ENCODE measurements at regions not wholly inside any gene's neighbourhood (a gene's known extent, or its start where the extent isn't known, plus 50 kb on each side); places are given as distances from the start of the nearest gene placed in this dataset.

GRCh38 chr6:84357631-84358030 lies 130.2 kb upstream of the CEP162 start:
- Histone ChIP-seq H3K27me3 (ENCODE audit: control insufficient read depth, low read length) (no peaks in the 10 kb centered on the region), H3K9me2 (replicated peaks; ENCODE audit: control insufficient read depth, low read length) (no peaks in the 10 kb centered on the region), H3K36me3 (ENCODE audit: control insufficient read depth, low read length) (no peaks in the 10 kb centered on the region), H3K79me2 (ENCODE audit: control insufficient read depth, low read length) (no peaks in the 10 kb centered on the region), H3K4me2 (ENCODE audit: low read length) (no peak overlapping the region), H3F3A (ENCODE audit: control insufficient read depth, insufficient read depth) (no peaks in the 10 kb centered on the region), H3K4me3 (ENCODE audit: low read length) (no peak overlapping the region), H3K9me3 (ENCODE audit: control insufficient read depth, insufficient read depth, low read length) (no peaks in the 10 kb centered on the region), H4K20me1 (ENCODE audit: control insufficient read depth, insufficient read depth, low read depth, low read length) (no peaks in the 10 kb centered on the region), H3K27ac (ENCODE audit: low read depth, low read length) (no peak overlapping the region), H3K4me1 (ENCODE audit: control insufficient read depth, low read length) (no peaks in the 10 kb centered on the region)
- TF ChIP-seq EZH2phosphoT487 (IDR thresholded peaks at IDR 0.05; ENCODE audit: borderline replicate concordance, low read length), result no peak
- TF ChIP-seq CTCF (IDR thresholded peaks at IDR 0.05; ENCODE audit: low read depth, low read length, poor library complexity, severe bottlenecking), result no peak

GRCh38 chr6:84356907-84357306 lies 129.5 kb upstream of the CEP162 start:
- H4K20me1 ChIP-seq (ENCODE audit: control insufficient read depth, insufficient read depth, low read depth, low read length), result no peaks in the 10 kb centered on the region
- no peaks in the 10 kb centered on the region for H3K79me2 ChIP-seq (ENCODE audit: control insufficient read depth, low read length)
- H3K4me2 ChIP-seq (ENCODE audit: low read length), result no peak overlapping the region
- no peaks in the 10 kb centered on the region for H3F3A ChIP-seq (ENCODE audit: control insufficient read depth, insufficient read depth)
- no peaks in the 10 kb centered on the region for H3K36me3 ChIP-seq (ENCODE audit: control insufficient read depth, low read length)
- TF ChIP-seq CTCF (IDR thresholded peaks at IDR 0.05; ENCODE audit: low read depth, low read length, poor library complexity, severe bottlenecking), result no peak
- no peak for TF ChIP-seq EZH2phosphoT487 (IDR thresholded peaks at IDR 0.05; ENCODE audit: borderline replicate concordance, low read length)
- H3K4me3 ChIP-seq (ENCODE audit: low read length), result no peak overlapping the region
- H3K9me2 ChIP-seq (replicated peaks; ENCODE audit: control insufficient read depth, low read length), result no peaks in the 10 kb centered on the region
- no peaks in the 10 kb centered on the region for H3K4me1 ChIP-seq (ENCODE audit: control insufficient read depth, low read length)
- H3K27me3 ChIP-seq (ENCODE audit: control insufficient read depth, low read length), result no peaks in the 10 kb centered on the region
- H3K9me3 ChIP-seq (ENCODE audit: control insufficient read depth, insufficient read depth, low read length), result no peaks in the 10 kb centered on the region
- H3K27ac ChIP-seq (ENCODE audit: low read depth, low read length), result no peak overlapping the region

- no peaks in the 10 kb centered on the region for H3K9me3 ChIP-seq (ENCODE audit: control insufficient read depth, insufficient read depth, low read length)
Observed at GRCh38 chr6:84353459-84354423, 126.3 kb upstream of the CEP162 start.

More at GRCh38 chr6:84353459-84354423, 126.3 kb upstream of the CEP162 start:
- no peaks in the 10 kb centered on the region for H3K27me3 ChIP-seq (ENCODE audit: control insufficient read depth, low read length)
- no peak overlapping the region for H3K27ac ChIP-seq (ENCODE audit: low read depth, low read length)
- no peak overlapping the region for H3K4me3 ChIP-seq (ENCODE audit: low read length)
- H3K36me3 ChIP-seq (ENCODE audit: control insufficient read depth, low read length), result no peaks in the 10 kb centered on the region
- no peak for TF ChIP-seq EZH2phosphoT487 (IDR thresholded peaks at IDR 0.05; ENCODE audit: borderline replicate concordance, low read length)
- TF ChIP-seq CTCF (IDR thresholded peaks at IDR 0.05; ENCODE audit: low read depth, low read length, poor library complexity, severe bottlenecking), result no peak
- no peaks in the 10 kb centered on the region for H3K4me1 ChIP-seq (ENCODE audit: control insufficient read depth, low read length)
- no peaks in the 10 kb centered on the region for H3K9me2 ChIP-seq (replicated peaks; ENCODE audit: control insufficient read depth, low read length)
- H4K20me1 ChIP-seq (ENCODE audit: control insufficient read depth, insufficient read depth, low read depth, low read length), result no peaks in the 10 kb centered on the region
- H3F3A ChIP-seq (ENCODE audit: control insufficient read depth, insufficient read depth), result no peaks in the 10 kb centered on the region
- no peak overlapping the region for H3K4me2 ChIP-seq (ENCODE audit: low read length)
- H3K79me2 ChIP-seq (ENCODE audit: control insufficient read depth, low read length), result no peaks in the 10 kb centered on the region
